Parathyroid adenoma (tissue), 2 donors: ENCODE measurements at regions not wholly inside any gene's neighbourhood (a gene's known extent, or its start where the extent isn't known, plus 50 kb on each side); places are given as distances from the start of the nearest gene placed in this dataset.

Experiments used
- H2AFZ ChIP-seq: fragments of 300-600 bp; sonication (generic); one replicate; pipeline ENCODE4 v1.7.0; 2017; ENCODE audit warnings: antibody characterized with exemption, mild to moderate bottlenecking
- H3K27ac ChIP-seq: fragments of 300-600 bp; sonication (generic); one replicate; pipeline ENCODE4 v1.7.0; 2017
- H3K27me3 ChIP-seq: fragments of 300-600 bp; sonication (generic); one replicate; pipeline ENCODE4 v1.7.0; 2017; ENCODE audit warnings: low read length; ENCODE audit not compliant: control insufficient read depth, insufficient read depth
- H3K36me3 ChIP-seq: fragments of 300-600 bp; sonication (generic); one replicate; pipeline ENCODE4 v1.7.0; 2017; ENCODE audit warnings: low read length; ENCODE audit not compliant: control insufficient read depth, insufficient read depth
- H3K4me1 ChIP-seq: fragments of 300-600 bp; sonication (generic); one replicate; pipeline ENCODE4 v1.7.0; 2017; ENCODE audit warnings: control low read depth
- H3K4me2 ChIP-seq: fragments of 300-600 bp; sonication (generic); one replicate; pipeline ENCODE4 v1.7.0; 2017; ENCODE audit warnings: low read length
- H3K4me3 ChIP-seq: fragments of 300-600 bp; sonication (generic); one replicate; pipeline ENCODE4 v1.7.0; 2017; ENCODE audit warnings: low read depth, low read length
- H3K79me2 ChIP-seq: fragments of 300-600 bp; sonication (generic); one replicate; pipeline ENCODE4 v1.7.0; 2017; ENCODE audit warnings: control low read depth
- H3K9ac ChIP-seq: fragments of 300-600 bp; sonication (generic); one replicate; pipeline ENCODE4 v1.7.0; 2017; ENCODE audit warnings: mild to moderate bottlenecking
- H3K9me3 ChIP-seq: fragments of 300-600 bp; sonication (generic); one replicate; pipeline ENCODE4 v1.7.0; 2017; ENCODE audit warnings: low read length; ENCODE audit not compliant: control insufficient read depth
- CTCF ChIP-seq: fragments of 300-600 bp; sonication (generic); IDR thresholded peaks from one replicate; pipeline ENCODE4 v1.7.0; 2017; ENCODE audit warnings: antibody characterized with exemption, mild to moderate bottlenecking
- donor health status: primary hyperparathyroidism.

GRCh38 chr13:22399801-22400420 is 729.0 kb downstream of the FGF9 start:
- Histone ChIP-seq H3K36me3 (no peaks in the 10 kb centered on the region), H3K79me2 (no peaks in the 10 kb centered on the region), H3K27me3 (no peaks in the 10 kb centered on the region), H3K9me3 (no peaks in the 10 kb centered on the region), H2AFZ (no peak overlapping the region), H3K4me1 (no peaks in the 10 kb centered on the region), H3K9ac (no peak overlapping the region), H3K27ac (no peak overlapping the region), H3K4me3 (no peak overlapping the region), H3K4me2 (no peak overlapping the region)
- TF ChIP-seq CTCF: no peak

GRCh38 chr13:22402682-22403081 is 731.8 kb downstream of the FGF9 start:
- no peaks in the 10 kb centered on the region for H3K79me2 ChIP-seq
- H3K4me3 ChIP-seq: no peak overlapping the region
- no peak overlapping the region for H3K9ac ChIP-seq
- no peak overlapping the region for H3K27ac ChIP-seq
- H2AFZ ChIP-seq: no peak overlapping the region
- no peaks in the 10 kb centered on the region for H3K36me3 ChIP-seq
- no peaks in the 10 kb centered on the region for H3K4me1 ChIP-seq
- no peak for TF ChIP-seq CTCF
- H3K27me3 ChIP-seq: no peaks in the 10 kb centered on the region
- H3K4me2 ChIP-seq: no peak overlapping the region
- H3K9me3 ChIP-seq: no peaks in the 10 kb centered on the region

GRCh38 chr13:22403144-22403543 is 732.3 kb downstream of the FGF9 start:
- no peak for TF ChIP-seq CTCF
- Histone ChIP-seq H3K4me2 (no peak overlapping the region), H3K9me3 (no peaks in the 10 kb centered on the region), H3K27me3 (no peaks in the 10 kb centered on the region), H3K4me1 (no peaks in the 10 kb centered on the region), H3K4me3 (no peak overlapping the region), H3K79me2 (no peaks in the 10 kb centered on the region), H3K27ac (no peak overlapping the region), H3K36me3 (no peaks in the 10 kb centered on the region), H2AFZ (no peak overlapping the region), H3K9ac (no peak overlapping the region)

- H3K4me1 ChIP-seq: no peaks in the 10 kb centered on the region
- no peak for TF ChIP-seq CTCF
Measured at GRCh38 chr13:22405891-22406290, 735.0 kb downstream of the FGF9 start.

GRCh38 chr13:22412452-22412851 is 741.6 kb downstream of the FGF9 start:
- TF ChIP-seq CTCF: no peak
- H3K4me3 ChIP-seq: no peak overlapping the region
- no peak overlapping the region for H3K27ac ChIP-seq
- no peaks in the 10 kb centered on the region for H3K4me1 ChIP-seq
- no peaks in the 10 kb centered on the region for H3K36me3 ChIP-seq
- H3K9ac ChIP-seq: no peak overlapping the region
- no peaks in the 10 kb centered on the region for H3K79me2 ChIP-seq
- no peak overlapping the region for H2AFZ ChIP-seq
- H3K9me3 ChIP-seq: no peaks in the 10 kb centered on the region
- H3K27me3 ChIP-seq: no peaks in the 10 kb centered on the region
- H3K4me2 ChIP-seq: no peak overlapping the region

More at GRCh38 chr13:22405891-22406290, 735.0 kb downstream of the FGF9 start:
- Histone ChIP-seq H3K4me3 (no peak overlapping the region), H3K9me3 (no peaks in the 10 kb centered on the region), H3K27me3 (no peaks in the 10 kb centered on the region), H3K9ac (no peak overlapping the region), H3K4me2 (no peak overlapping the region), H2AFZ (no peak overlapping the region), H3K36me3 (no peaks in the 10 kb centered on the region), H3K79me2 (no peaks in the 10 kb centered on the region), H3K27ac (no peak overlapping the region)
